Activated T-helper 1 cell treated with anti-CD3 and anti-CD28 coated beads, Interleukin-12 subunit alpha, Interleukin-12 subunit beta, Interleukin-2, Interleukin-4 antibody, amounts not matched to agents 30 ng/mL and 10 ng/mL and 1 ng/mL, durations not matched to agents 14 hours and 24 hours and 36 hours (primary cell): ENCODE measurements at regions not wholly inside any gene's neighbourhood (a gene's known extent, or its start where the extent isn't known, plus 50 kb on each side); places are given as distances from the start of the nearest gene placed in this dataset.

Experiments
- DNase-seq: peaks from one replicate; pipeline ENCODE4 v3.0.0; 2021; ENCODE audit warnings: low spot score
- H3K27ac Mint-ChIP-seq: one replicate; pipeline ENCODE4 v1.8.0; 2021; ENCODE audit warnings: mild to moderate bottlenecking, mixed read lengths
- H3K27me3 Mint-ChIP-seq: one replicate; pipeline ENCODE4 v1.8.0; 2022; ENCODE audit warnings: mild to moderate bottlenecking, moderate library complexity, mixed read lengths; ENCODE audit not compliant: insufficient read depth
- H3K36me3 Mint-ChIP-seq: one replicate; pipeline ENCODE4 v1.8.0; 2021; ENCODE audit warnings: low read depth, mixed read lengths
- H3K4me1 Mint-ChIP-seq: one replicate; pipeline ENCODE4 v1.8.0; 2021; ENCODE audit warnings: low read depth, mixed read lengths
- H3K4me3 Mint-ChIP-seq: one replicate; pipeline ENCODE4 v1.8.0; 2021; ENCODE audit warnings: mild to moderate bottlenecking, moderate library complexity, mixed read lengths
- H3K9me3 Mint-ChIP-seq: one replicate; pipeline ENCODE4 v1.8.0; 2021; ENCODE audit warnings: mixed read lengths
- intact Hi-C: fragments of 100-400 bp; cut with micrococcal nuclease; formaldehyde crosslinking; loops from one replicate; pipeline ENCODE4 v1.15.1; 2024

DNA sequence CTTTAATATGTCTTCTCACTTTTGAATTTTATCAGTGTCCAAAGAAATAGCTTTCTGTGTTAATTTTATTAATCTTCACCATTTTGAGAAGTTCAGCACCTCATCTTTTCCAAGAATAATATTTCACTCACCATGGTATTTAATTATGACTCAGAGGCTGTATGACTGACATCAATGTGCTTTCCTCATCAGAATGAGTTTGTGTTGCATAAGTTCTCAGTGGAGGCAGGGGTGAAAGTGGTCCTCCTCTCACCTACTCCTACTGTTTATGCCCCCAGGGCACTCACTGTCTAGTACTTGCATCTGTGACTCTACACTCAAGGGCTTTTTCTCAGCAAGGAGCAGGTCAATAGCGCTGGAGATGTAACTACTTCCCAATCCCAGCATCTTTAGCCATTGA lies 905.3 kb upstream of the INTU start:
- no peak for DNase-seq
- Mint-ChIP-seq H3K27ac (no peak overlapping the region), H3K4me3 (no peak overlapping the region), H3K27me3 (no peaks in the 10 kb centered on the region), H3K9me3 (no peaks in the 10 kb centered on the region), H3K36me3 (no peaks in the 10 kb centered on the region), H3K4me1 (no peaks in the 10 kb centered on the region)
- intact Hi-C loops = no loop called here

DNA sequence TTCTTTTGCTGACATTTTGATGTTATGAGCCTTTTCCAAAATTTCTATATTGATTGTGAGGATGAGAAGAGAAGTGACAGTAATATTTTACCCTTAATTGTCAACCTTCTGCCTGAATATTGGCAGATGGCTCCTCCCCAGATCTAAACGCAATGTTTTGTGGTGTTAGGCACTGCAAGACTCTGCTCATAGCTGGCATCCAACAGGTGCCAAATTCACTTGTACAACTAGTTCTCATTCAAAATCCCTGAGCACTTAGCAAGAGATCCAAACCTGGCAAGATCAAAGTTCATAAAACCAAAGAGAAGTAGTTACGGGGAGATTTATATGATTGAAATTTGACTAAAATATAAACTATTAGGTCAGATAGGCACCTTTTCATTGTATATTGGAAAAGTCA lies 901.7 kb upstream of the INTU start:
- DNase-seq = no peak
- Mint-ChIP-seq H3K4me1 (no peaks in the 10 kb centered on the region), H3K27me3 (no peaks in the 10 kb centered on the region), H3K4me3 (no peak overlapping the region), H3K36me3 (no peaks in the 10 kb centered on the region), H3K9me3 (no peaks in the 10 kb centered on the region), H3K27ac (no peak overlapping the region)
- intact Hi-C loops = no loop called here

DNA sequence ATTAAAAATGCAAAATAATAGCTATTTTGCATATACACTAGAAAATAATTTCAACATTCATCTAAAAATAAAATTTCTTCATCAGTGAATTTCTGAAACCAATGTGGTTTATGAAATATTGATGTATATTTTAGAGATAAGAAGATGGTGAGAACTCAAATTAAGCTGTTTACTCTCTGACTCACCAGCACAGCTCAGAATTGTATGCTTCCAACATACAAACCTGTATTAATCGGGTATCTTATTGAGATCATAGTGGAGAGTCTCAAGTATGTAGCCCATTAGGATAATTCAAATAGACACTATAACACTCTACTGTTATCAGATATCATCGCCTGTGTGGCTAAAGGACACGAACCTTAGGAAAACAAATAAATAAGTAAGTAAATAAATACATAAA lies 899.5 kb upstream of the INTU start:
- H3K27me3 Mint-ChIP-seq = no peaks in the 10 kb centered on the region
- DNase-seq = no peak
- H3K27ac Mint-ChIP-seq = no peak overlapping the region
- intact Hi-C loops = no loop called here
- no peaks in the 10 kb centered on the region for H3K9me3 Mint-ChIP-seq
- H3K4me3 Mint-ChIP-seq = no peak overlapping the region
- H3K4me1 Mint-ChIP-seq = no peaks in the 10 kb centered on the region
- no peaks in the 10 kb centered on the region for H3K36me3 Mint-ChIP-seq

DNA sequence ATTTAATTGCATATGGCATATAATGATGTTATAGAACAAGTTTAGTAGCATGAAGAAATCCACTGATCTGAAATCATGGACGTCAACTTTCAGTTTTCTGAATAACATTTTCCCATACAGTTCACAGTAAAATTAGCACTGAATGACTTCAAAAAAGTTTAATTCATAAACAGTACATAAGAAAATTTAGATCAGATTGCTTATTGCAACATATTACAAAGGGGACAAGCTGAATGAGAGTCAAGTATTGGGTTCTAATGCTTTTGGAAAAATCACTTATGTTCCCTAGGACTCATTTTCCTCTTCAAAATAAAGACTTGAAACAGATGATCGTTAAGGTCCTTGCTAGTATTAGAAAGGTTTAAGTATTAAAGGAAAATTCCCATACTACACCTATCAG lies 898.3 kb upstream of the INTU start:
- no peaks in the 10 kb centered on the region for H3K36me3 Mint-ChIP-seq
- H3K27ac Mint-ChIP-seq = no peak overlapping the region
- H3K27me3 Mint-ChIP-seq = no peaks in the 10 kb centered on the region
- DNase-seq = no peak
- no peaks in the 10 kb centered on the region for H3K4me1 Mint-ChIP-seq
- H3K9me3 Mint-ChIP-seq = no peaks in the 10 kb centered on the region
- intact Hi-C loops = no loop called here
- no peak overlapping the region for H3K4me3 Mint-ChIP-seq

DNA sequence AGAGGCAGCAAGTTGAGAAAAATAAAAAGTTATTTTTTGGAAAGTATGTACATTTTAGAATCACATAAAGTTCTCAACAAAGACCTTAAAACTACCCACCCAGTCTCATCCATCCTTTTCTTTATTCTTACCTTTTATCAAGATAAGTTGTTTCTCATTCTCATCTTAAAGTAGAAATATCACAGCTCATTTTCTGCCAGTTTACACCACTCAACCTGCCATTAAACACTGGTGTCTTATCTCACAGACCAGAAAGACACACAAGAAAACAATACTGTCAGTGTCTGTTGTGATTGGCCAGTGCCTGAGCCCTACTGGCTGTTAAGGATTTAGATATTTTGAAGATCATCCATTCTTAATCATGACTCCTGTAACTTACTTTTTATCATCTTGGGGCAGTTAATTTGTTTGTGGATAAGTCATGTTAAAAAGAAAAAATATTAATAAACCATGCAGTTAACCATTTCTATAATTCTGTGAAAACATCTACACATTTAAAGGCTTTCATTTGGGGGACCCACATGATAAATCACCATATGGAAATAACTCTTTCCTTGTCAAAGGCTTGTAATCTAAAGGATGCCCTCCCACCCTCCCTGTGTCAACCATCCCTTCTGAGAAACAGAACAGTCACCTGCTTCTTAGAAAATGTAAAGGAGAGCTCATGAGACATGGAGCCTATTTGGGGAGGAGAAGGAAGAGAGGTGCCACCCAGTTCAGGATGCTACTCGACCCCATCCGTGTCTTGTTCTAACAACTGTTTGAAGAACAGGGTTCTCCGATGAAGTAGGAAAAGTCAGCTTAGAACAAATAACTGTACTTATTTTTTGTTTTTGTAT lies 897.2 kb upstream of the INTU start:
- DNase-seq = no peak
- H3K36me3 Mint-ChIP-seq = no peaks in the 10 kb centered on the region
- H3K4me3 Mint-ChIP-seq = no peak overlapping the region
- no peaks in the 10 kb centered on the region for H3K4me1 Mint-ChIP-seq
- no peaks in the 10 kb centered on the region for H3K27me3 Mint-ChIP-seq
- intact Hi-C loops = no loop called here
- H3K9me3 Mint-ChIP-seq = no peaks in the 10 kb centered on the region
- no peak overlapping the region for H3K27ac Mint-ChIP-seq

DNA sequence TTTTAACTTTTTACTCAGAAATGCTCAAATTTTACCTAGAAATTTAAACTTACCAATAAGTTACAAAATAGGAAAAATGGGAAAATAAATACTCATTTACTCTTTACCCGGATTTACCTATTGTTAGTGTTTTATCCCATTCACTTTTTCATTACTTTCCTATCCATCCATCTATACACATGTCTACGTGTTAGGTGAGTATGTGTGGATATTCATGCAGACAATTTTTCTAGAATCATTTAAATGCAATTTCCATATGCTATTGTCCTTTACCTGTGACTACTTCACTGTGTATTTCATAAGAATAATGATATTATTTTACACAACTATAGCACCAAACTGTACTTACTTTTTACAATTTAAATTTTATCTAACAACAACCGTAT lies 896.6 kb upstream of the INTU start:
- Mint-ChIP-seq H3K27me3 (no peaks in the 10 kb centered on the region), H3K9me3 (no peaks in the 10 kb centered on the region), H3K4me1 (no peaks in the 10 kb centered on the region), H3K4me3 (no peak overlapping the region), H3K36me3 (no peaks in the 10 kb centered on the region), H3K27ac (no peak overlapping the region)
- intact Hi-C loops = no loop called here
- DNase-seq = no peak

DNA sequence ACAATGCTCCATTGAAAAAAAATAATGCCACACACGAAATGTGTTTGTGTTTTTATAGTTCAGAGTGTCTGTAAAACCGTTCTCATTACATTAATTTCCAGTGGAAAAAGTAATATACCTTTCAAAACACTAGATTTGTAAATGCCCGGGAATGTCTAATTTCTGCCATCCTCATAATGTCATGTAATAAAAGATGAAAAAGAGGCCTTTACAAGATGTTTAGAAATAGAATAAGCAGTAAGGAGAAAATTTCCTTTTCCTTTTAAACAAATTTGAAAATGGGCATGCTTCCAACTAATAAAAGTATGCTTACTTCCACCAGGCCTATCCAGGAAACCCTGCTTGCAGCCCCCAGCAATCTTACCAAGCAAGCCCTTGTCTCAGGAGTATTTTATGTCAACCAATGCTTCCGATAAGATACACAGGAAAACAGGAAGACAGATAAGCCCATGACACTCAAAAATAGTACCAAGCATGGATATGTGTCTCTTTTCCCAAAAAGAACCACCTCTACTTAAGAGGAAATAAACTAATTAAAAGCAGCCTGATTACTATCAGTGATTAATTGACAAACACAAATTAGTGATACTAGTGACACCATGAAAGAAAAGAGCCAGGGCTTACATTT lies 894.7 kb upstream of the INTU start:
- intact Hi-C loops = no loop called here
- no peak for DNase-seq
- no peak overlapping the region for H3K4me3 Mint-ChIP-seq
- H3K27me3 Mint-ChIP-seq = no peaks in the 10 kb centered on the region
- no peaks in the 10 kb centered on the region for H3K4me1 Mint-ChIP-seq
- no peaks in the 10 kb centered on the region for H3K9me3 Mint-ChIP-seq
- no peaks in the 10 kb centered on the region for H3K36me3 Mint-ChIP-seq
- no peak overlapping the region for H3K27ac Mint-ChIP-seq

DNA sequence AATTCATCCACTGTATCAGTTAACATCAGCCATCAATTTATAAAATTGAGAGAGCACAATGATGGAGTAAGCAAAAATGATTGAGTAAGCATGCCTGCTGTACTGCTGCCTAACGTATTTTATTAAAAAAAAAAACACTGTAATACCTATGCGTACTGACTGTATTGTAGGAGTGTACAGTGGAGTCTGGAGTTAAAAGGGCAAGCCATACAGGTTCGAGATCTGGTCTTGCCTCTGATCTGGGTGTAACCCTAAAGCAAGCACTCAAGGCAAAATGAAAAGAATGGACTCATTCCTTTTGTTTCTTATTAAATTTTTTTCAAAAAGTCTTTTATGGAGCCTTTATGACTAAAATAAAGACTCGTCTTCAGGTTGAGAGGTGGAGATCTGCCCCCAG lies 894.2 kb upstream of the INTU start:
- no peak overlapping the region for H3K27ac Mint-ChIP-seq
- no peaks in the 10 kb centered on the region for H3K9me3 Mint-ChIP-seq
- H3K4me1 Mint-ChIP-seq = no peaks in the 10 kb centered on the region
- intact Hi-C loops = no loop called here
- H3K36me3 Mint-ChIP-seq = no peaks in the 10 kb centered on the region
- no peak for DNase-seq
- H3K4me3 Mint-ChIP-seq = no peak overlapping the region
- H3K27me3 Mint-ChIP-seq = no peaks in the 10 kb centered on the region

DNA sequence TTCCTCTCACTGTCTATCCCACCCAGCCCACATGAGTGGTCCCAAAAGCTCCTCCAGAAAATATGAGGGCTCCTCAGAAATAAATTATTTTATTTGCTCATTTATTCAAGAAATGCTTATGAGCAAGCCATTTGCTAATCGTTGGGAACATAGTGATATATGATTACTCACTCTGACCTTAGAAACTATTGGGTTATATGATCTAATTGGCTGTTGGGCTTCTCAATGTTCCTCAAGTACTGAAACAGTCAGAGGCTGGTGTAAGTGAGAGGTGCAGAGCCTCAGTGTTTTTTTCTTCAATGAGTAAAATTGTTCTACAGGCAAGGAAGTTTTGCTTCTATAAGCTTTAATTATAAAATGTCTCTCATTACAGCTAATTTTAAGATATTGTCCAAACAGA lies 893.8 kb upstream of the INTU start:
- H3K4me1 Mint-ChIP-seq = no peaks in the 10 kb centered on the region
- no peak overlapping the region for H3K4me3 Mint-ChIP-seq
- DNase-seq = no peak
- intact Hi-C loops = no loop called here
- H3K9me3 Mint-ChIP-seq = no peaks in the 10 kb centered on the region
- H3K36me3 Mint-ChIP-seq = no peaks in the 10 kb centered on the region
- H3K27me3 Mint-ChIP-seq = no peaks in the 10 kb centered on the region
- no peak overlapping the region for H3K27ac Mint-ChIP-seq

DNA sequence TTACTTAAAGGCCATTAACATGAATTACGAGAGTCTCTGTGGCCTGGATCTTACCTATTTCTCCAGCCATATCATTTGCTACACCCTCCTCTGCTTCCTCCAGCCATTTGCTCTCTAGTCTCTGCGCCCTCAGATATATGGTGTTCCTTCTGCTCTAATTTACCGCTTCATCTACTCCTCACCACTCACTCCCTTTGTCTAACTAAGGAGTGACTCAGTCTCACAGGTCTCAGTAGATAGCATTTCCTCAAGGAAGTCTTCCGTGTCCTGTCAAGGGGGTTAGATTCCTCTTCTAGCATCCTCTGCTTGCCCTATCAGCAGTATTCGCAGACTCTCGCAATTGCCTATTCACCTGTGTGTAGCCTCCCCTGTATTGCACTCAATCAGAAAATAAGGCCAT lies 892.1 kb upstream of the INTU start:
- H3K4me1 Mint-ChIP-seq = no peaks in the 10 kb centered on the region

DNA sequence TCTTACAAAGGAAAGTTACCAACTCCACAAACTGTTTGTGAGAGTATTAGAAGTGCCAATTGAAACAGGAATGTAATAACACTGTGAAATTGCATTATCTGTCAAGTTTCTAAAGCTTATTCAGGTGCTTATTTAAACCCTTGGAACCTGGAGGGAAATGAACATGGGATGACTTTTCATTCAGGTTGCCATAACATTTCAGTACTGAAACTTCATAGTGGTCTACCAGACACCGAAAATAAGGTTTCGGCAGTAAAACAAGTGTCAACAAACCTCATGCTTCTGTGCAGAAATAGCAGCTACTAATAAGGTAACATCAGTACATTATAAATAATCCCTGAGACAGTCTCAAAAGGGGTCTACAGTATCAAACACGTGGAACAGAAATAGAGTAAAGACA lies 890.7 kb upstream of the INTU start:
- intact Hi-C loops = no loop called here
- no peak for DNase-seq
- H3K36me3 Mint-ChIP-seq = no peaks in the 10 kb centered on the region
- no peaks in the 10 kb centered on the region for H3K4me1 Mint-ChIP-seq
- H3K27me3 Mint-ChIP-seq = no peaks in the 10 kb centered on the region
- H3K4me3 Mint-ChIP-seq = no peak overlapping the region
- H3K9me3 Mint-ChIP-seq = no peaks in the 10 kb centered on the region
- no peak overlapping the region for H3K27ac Mint-ChIP-seq

More for the DNA sequence above, 892.1 kb upstream of the INTU start:
- intact Hi-C loops = no loop called here
- H3K4me3 Mint-ChIP-seq = no peak overlapping the region
- no peak for DNase-seq
- no peaks in the 10 kb centered on the region for H3K27me3 Mint-ChIP-seq
- H3K27ac Mint-ChIP-seq = no peak overlapping the region
- no peaks in the 10 kb centered on the region for H3K9me3 Mint-ChIP-seq
- H3K36me3 Mint-ChIP-seq = no peaks in the 10 kb centered on the region

DNA sequence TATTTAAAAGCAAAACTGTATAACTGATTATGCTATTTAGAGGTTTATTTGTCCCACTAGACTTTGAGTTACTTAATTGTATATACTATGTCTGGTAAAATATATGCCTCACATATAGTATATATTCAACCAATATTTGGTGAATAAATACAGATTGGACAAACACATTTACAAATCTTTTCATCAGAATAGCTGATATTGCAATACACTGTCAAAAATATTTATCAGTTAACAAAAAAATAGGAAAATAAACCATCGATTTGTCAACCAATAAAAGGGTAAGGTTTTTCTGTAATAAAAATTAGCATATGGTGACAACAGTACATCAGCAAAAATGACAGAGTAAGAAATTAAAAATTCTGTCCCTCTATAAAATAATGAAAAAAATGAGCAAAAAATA lies 889.9 kb upstream of the INTU start:
- intact Hi-C loops = no loop called here
- Mint-ChIP-seq H3K27ac (no peak overlapping the region), H3K9me3 (no peaks in the 10 kb centered on the region), H3K4me3 (no peak overlapping the region), H3K4me1 (no peaks in the 10 kb centered on the region), H3K27me3 (no peaks in the 10 kb centered on the region), H3K36me3 (no peaks in the 10 kb centered on the region)
- no peak for DNase-seq

DNA sequence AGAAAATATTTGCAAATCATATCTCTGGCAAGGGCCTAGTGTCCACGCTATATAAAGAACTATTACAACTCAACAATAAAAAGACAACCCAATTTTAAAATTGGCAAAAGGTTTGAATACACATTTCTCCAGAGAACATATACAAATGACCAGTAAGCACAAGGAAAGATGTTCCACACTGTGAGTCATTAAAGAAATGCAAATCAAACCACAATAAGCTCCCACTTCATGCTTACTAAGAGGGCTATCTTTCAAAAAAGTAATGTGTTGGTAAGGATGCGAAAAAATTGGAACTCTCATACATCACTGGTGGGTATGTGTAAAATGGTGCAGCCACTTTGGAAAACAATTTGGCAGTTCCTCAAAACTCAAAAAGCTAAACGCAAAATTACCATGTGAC lies 884.0 kb upstream of the INTU start:
- Mint-ChIP-seq H3K9me3 (peaks cover 5% of the 10 kb centered on the region), H3K36me3 (no peaks in the 10 kb centered on the region), H3K4me3 (no peak overlapping the region), H3K4me1 (no peaks in the 10 kb centered on the region), H3K27ac (no peak overlapping the region), H3K27me3 (no peaks in the 10 kb centered on the region)
- intact Hi-C loops = no loop called here
- DNase-seq = no peak

DNA sequence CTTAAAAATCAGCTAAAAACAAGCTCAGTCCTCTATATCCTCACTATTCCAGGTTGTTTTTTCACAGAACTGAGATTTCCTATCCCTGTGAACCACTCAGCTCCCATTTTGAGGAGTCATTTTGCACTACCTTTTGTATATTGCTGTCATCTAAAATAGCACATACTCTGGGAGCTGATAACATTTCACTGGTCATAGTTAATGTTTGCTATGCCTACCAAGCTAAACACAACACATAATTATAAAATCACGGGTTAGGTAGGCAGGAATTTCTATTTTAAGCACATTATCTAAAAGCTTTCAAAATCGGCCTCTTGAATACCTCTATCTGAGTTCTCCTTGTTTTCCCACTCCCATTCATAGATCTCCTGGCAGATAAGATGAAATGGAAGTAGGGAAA lies 882.0 kb upstream of the INTU start:
- no peak overlapping the region for H3K27ac Mint-ChIP-seq
- peaks cover 5% of the 10 kb centered on the region for H3K9me3 Mint-ChIP-seq
- no peaks in the 10 kb centered on the region for H3K36me3 Mint-ChIP-seq
- DNase-seq = no peak
- H3K4me1 Mint-ChIP-seq = no peaks in the 10 kb centered on the region
- intact Hi-C loops = no loop called here
- no peaks in the 10 kb centered on the region for H3K27me3 Mint-ChIP-seq
- H3K4me3 Mint-ChIP-seq = no peak overlapping the region
